Activated gamma-delta T cell treated with anti-CD3 and anti-CD28 coated beads, Interleukin-2, amount 50 U/mL, for 16 hours (primary cell): ENCODE measurements at regions not wholly inside any gene's neighbourhood (a gene's known extent, or its start where the extent isn't known, plus 50 kb on each side); places are given as distances from the start of the nearest gene placed in this dataset.
"Not testable (repeated sequence)": the region's sequence is repeated elsewhere in the genome, so short reads cannot be mapped to it uniquely, and the experiment has no call there.

ENCODE experiments used
- DNase-seq: peaks from one replicate; pipeline ENCODE4 v3.0.0-alpha.2; 2020; ENCODE audit warnings: low read depth

- no peak for DNase-seq
Measured at GRCh38 chr22:22697377-22698117, 53.1 kb downstream of the GGTLC2 start.

- DNase-seq, result no peak
Measured at GRCh38 chr22:22698263-22698750, 53.9 kb downstream of the GGTLC2 start.

- DNase-seq, result no peak
Measured at GRCh38 chr22:22700631-22701030, 56.2 kb downstream of the GGTLC2 start.

GRCh38 chr22:22701557-22701956, 57.1 kb downstream of the GGTLC2 start:
- not testable (repeated sequence) for DNase-seq

- no peak for DNase-seq
Measured at GRCh38 chr22:22702237-22703202, 58.1 kb downstream of the GGTLC2 start.

GRCh38 chr22:22703203-22703570, 58.8 kb downstream of the GGTLC2 start:
- no peak for DNase-seq

- no peak for DNase-seq
Measured at GRCh38 chr22:22703715-22704114, 59.3 kb downstream of the GGTLC2 start.

- DNase-seq, result no peak
Measured at GRCh38 chr22:22704156-22704946, 59.9 kb downstream of the GGTLC2 start.

- DNase-seq, result no peak
Measured at GRCh38 chr22:22705328-22706100, 61.1 kb downstream of the GGTLC2 start.

- no peak for DNase-seq
Measured at GRCh38 chr22:22706253-22706915, 62.0 kb downstream of the GGTLC2 start.

- DNase-seq, result no peak
Measured at GRCh38 chr22:22709719-22710445, 65.5 kb downstream of the GGTLC2 start.

- DNase-seq, result peak; percentile 80
Measured at GRCh38 chr22:22710719-22711531, 66.5 kb downstream of the GGTLC2 start.

GRCh38 chr22:22711532-22711913, 67.1 kb downstream of the GGTLC2 start:
- DNase-seq, result no peak

- no peak for DNase-seq
Measured at GRCh38 chr22:22712092-22712658, 67.8 kb downstream of the GGTLC2 start.

- no peak for DNase-seq
Measured at GRCh38 chr22:22712666-22713365, 68.4 kb downstream of the GGTLC2 start.

- no peak for DNase-seq
Measured at GRCh38 chr22:22713416-22713815, 69.0 kb downstream of the GGTLC2 start.

- DNase-seq, result no peak
Measured at GRCh38 chr22:22714600-22715335, 70.4 kb downstream of the GGTLC2 start.
